OCI-LY1 (cell line): ENCODE measurements at regions not wholly inside any gene's neighbourhood (a gene's known extent, or its start where the extent isn't known, plus 50 kb on each side); places are given as distances from the start of the nearest gene placed in this dataset.

Experiments used
- H2AFZ ChIP-seq: fragments of 200-600 bp; sonication (generic), shearing (Covaris generic); 2 replicates; pipeline ENCODE4 v1.6.0; 2014; ENCODE audit warnings: antibody characterized with exemption, mild to moderate bottlenecking, low read length
- H3F3A ChIP-seq: fragments of 200-600 bp; sonication (generic), shearing (Covaris generic); 2 replicates; pipeline ENCODE4 v1.6.0; 2014; ENCODE audit warnings: mild to moderate bottlenecking, antibody characterized with exemption, low read length, moderate library complexity; ENCODE audit not compliant: insufficient read depth
- H3K27ac ChIP-seq: fragments of 200-600 bp; sonication (generic); 2 replicates; pipeline ENCODE4 v1.5.1; 2014; ENCODE audit warnings: low read length, mixed run types, mild to moderate bottlenecking, low read depth; ENCODE audit not compliant: poor library complexity, severe bottlenecking
- H3K27me3 ChIP-seq: fragments of 200-600 bp; sonication (generic); 2 replicates; pipeline ENCODE4 v1.6.0; 2014; ENCODE audit warnings: antibody characterized with exemption, mild to moderate bottlenecking, low read length, moderate library complexity; ENCODE audit not compliant: insufficient read depth
- H3K36me3 ChIP-seq: fragments of 200-600 bp; sonication (generic); 2 replicates; pipeline ENCODE4 v1.6.1; 2014; ENCODE audit warnings: mild to moderate bottlenecking, antibody characterized with exemption, low read length, moderate library complexity, mixed read lengths; ENCODE audit not compliant: insufficient read depth
- H3K4me1 ChIP-seq: fragments of 200-600 bp; sonication (generic); 2 replicates; pipeline ENCODE4 v1.5.1; 2014; ENCODE audit warnings: mild to moderate bottlenecking, low read length, moderate library complexity; ENCODE audit not compliant: insufficient read depth, severe bottlenecking
- H3K4me2 ChIP-seq: fragments of 200-600 bp; sonication (generic), shearing (Covaris generic); 2 replicates; pipeline ENCODE4 v1.6.1; 2014; ENCODE audit warnings: low read length
- H3K4me3 ChIP-seq: fragments of 200-600 bp; sonication (generic); 2 replicates; pipeline ENCODE4 v1.5.1; 2014; ENCODE audit warnings: low read length, low read depth, mild to moderate bottlenecking, mixed read lengths; ENCODE audit not compliant: poor library complexity, severe bottlenecking
- H3K79me2 ChIP-seq: fragments of 200-600 bp; shearing (Covaris generic); 2 replicates; pipeline ENCODE4 v1.6.1; 2016; ENCODE audit warnings: mixed run types, low read length, mixed read lengths; ENCODE audit not compliant: insufficient read depth
- H3K9ac ChIP-seq: fragments of 200-600 bp; sonication (generic), shearing (Covaris generic); 2 replicates; pipeline ENCODE4 v1.6.1; 2014; ENCODE audit warnings: mild to moderate bottlenecking, low read length, mixed read lengths
- H3K9me2 ChIP-seq: fragments of 200-600 bp; sonication (generic), shearing (Covaris generic); 2 replicates; pipeline ENCODE4 v1.6.1; 2014; ENCODE audit warnings: low read depth, mild to moderate bottlenecking, low read length, mixed read lengths
- H3K9me3 ChIP-seq: fragments of 200-600 bp; shearing (Covaris generic); 2 replicates; pipeline ENCODE4 v1.6.1; 2014; ENCODE audit warnings: low read length, mixed read lengths
- H4K20me1 ChIP-seq: fragments of 200-600 bp; sonication (generic), shearing (Covaris generic); 2 replicates; pipeline ENCODE4 v1.6.0; 2016; ENCODE audit warnings: mild to moderate bottlenecking, low read length; ENCODE audit not compliant: insufficient read depth
- CTCF ChIP-seq: fragments of 200-600 bp; sonication (generic), shearing (Covaris generic); IDR thresholded peaks from 2 replicates; pipeline ENCODE4 v1.5.1; 2017; ENCODE audit warnings: mild to moderate bottlenecking, antibody characterized with exemption, low read length, moderate library complexity, mixed read lengths
- EZH2 ChIP-seq: fragments of 200-600 bp; sonication (generic), shearing (Covaris generic); IDR thresholded peaks from 2 replicates; pipeline ENCODE4 v1.8.0; 2017; ENCODE audit warnings: borderline replicate concordance, mixed run types, mild to moderate bottlenecking, antibody characterized with exemption, low read length, moderate library complexity, mixed read lengths

- Histone ChIP-seq H3K4me2 (no peak overlapping the region), H3K9me3 (no peaks in the 10 kb centered on the region), H3K4me1 (no peaks in the 10 kb centered on the region), H3K36me3 (no peaks in the 10 kb centered on the region), H3K27me3 (no peaks in the 10 kb centered on the region), H4K20me1 (no peaks in the 10 kb centered on the region), H3K4me3 (no peak overlapping the region), H3F3A (no peaks in the 10 kb centered on the region), H3K9me2 (no peaks in the 10 kb centered on the region), H3K9ac (no peak overlapping the region), H3K79me2 (no peaks in the 10 kb centered on the region), H3K27ac (no peak overlapping the region), H2AFZ (no peak overlapping the region)
- TF ChIP-seq CTCF (no peak), EZH2 (no peak)
Measured at GRCh38 chr7:106806556-106806955, 58.5 kb upstream of the PIK3CG start.

GRCh38 chr7:106807474-106807873 lies 57.6 kb upstream of the PIK3CG start:
- Histone ChIP-seq H3K4me1 (no peaks in the 10 kb centered on the region), H3F3A (no peaks in the 10 kb centered on the region), H3K36me3 (no peaks in the 10 kb centered on the region), H3K9ac (no peak overlapping the region), H3K9me3 (no peaks in the 10 kb centered on the region), H3K79me2 (no peaks in the 10 kb centered on the region), H3K27ac (no peak overlapping the region), H2AFZ (no peak overlapping the region), H4K20me1 (no peaks in the 10 kb centered on the region), H3K27me3 (no peaks in the 10 kb centered on the region), H3K4me3 (no peak overlapping the region), H3K9me2 (no peaks in the 10 kb centered on the region), H3K4me2 (no peak overlapping the region)
- no peak for TF ChIP-seq EZH2
- no peak for TF ChIP-seq CTCF

GRCh38 chr7:106808967-106809635 lies 56.0 kb upstream of the PIK3CG start:
- Histone ChIP-seq H3K9ac (no peak overlapping the region), H3K9me2 (no peaks in the 10 kb centered on the region), H3K4me3 (no peak overlapping the region), H3K79me2 (no peaks in the 10 kb centered on the region), H3K4me2 (no peak overlapping the region), H3K9me3 (no peaks in the 10 kb centered on the region), H3K4me1 (no peaks in the 10 kb centered on the region), H3K27me3 (no peaks in the 10 kb centered on the region), H3K27ac (no peak overlapping the region), H3F3A (no peaks in the 10 kb centered on the region), H3K36me3 (no peaks in the 10 kb centered on the region), H2AFZ (no peak overlapping the region), H4K20me1 (no peaks in the 10 kb centered on the region)
- TF ChIP-seq EZH2 (no peak), CTCF (no peak)
